Fibroblast of lung (primary cell): ENCODE measurements at regions not wholly inside any gene's neighbourhood (a gene's known extent, or its start where the extent isn't known, plus 50 kb on each side); places are given as distances from the start of the nearest gene placed in this dataset.

Source experiments
- DNase-seq, 2 donors: peaks; one replicate each; pipeline versions ENCODE4 v3.0.0 to v3.0.0-alpha.2; 2010; ENCODE audit warnings: low read depth in 2 of 2
- H2AFZ ChIP-seq: 2 replicates; pipeline ENCODE4 v1.5.1; 2012; ENCODE audit warnings: low read length, control low read depth, inconsistent platforms
- H3K27ac ChIP-seq: 2 replicates; pipeline ENCODE4 v1.5.1; 2011; ENCODE audit warnings: low read length, control low read depth; ENCODE audit not compliant: insufficient read depth
- H3K27me3 ChIP-seq: 2 replicates; pipeline ENCODE4 v1.5.1; 2011; ENCODE audit warnings: mild to moderate bottlenecking, low read length; ENCODE audit not compliant: control insufficient read depth, insufficient read depth
- H3K36me3 ChIP-seq: 2 replicates; pipeline ENCODE4 v1.5.1; 2011; ENCODE audit warnings: low read length; ENCODE audit not compliant: control insufficient read depth, insufficient read depth
- H3K4me1 ChIP-seq: 2 replicates; pipeline ENCODE4 v1.5.1; 2011; ENCODE audit warnings: low read length; ENCODE audit not compliant: control insufficient read depth, insufficient read depth; ENCODE audit errors: extremely low read depth
- H3K4me2 ChIP-seq: 2 replicates; pipeline ENCODE4 v1.5.1; 2011; ENCODE audit warnings: low read length, control low read depth; ENCODE audit not compliant: insufficient read depth; ENCODE audit errors: extremely low read depth
- H3K4me3 ChIP-seq, 4 experiments: fragments of 200-600 bp in 1 of 4; sonication (generic) in 1 of 4; replicated peaks in 1 of 4; 2 replicates each; pipeline ENCODE4 v1.5.1; 2011 to 2016; ENCODE audit warnings: low read length in 4 of 4, low read depth in 3 of 4, mild to moderate bottlenecking in 3 of 4, control low read depth in 2 of 4, inconsistent platforms in 1 of 4, mixed read lengths in 1 of 4; ENCODE audit not compliant: insufficient read depth in 1 of 4; ENCODE audit errors: control extremely low read depth in 1 of 4
- H3K79me2 ChIP-seq: 2 replicates; pipeline ENCODE4 v1.5.1; 2012; ENCODE audit warnings: mild to moderate bottlenecking, low read length, inconsistent platforms; ENCODE audit not compliant: control insufficient read depth, insufficient read depth
- H3K9ac ChIP-seq: 2 replicates; pipeline ENCODE4 v1.5.1; 2011; ENCODE audit warnings: mild to moderate bottlenecking, low read length, control low read depth; ENCODE audit not compliant: insufficient read depth
- H3K9me3 ChIP-seq: 2 replicates; pipeline ENCODE4 v1.5.1; 2012; ENCODE audit warnings: low read depth, low read length; ENCODE audit not compliant: control insufficient read depth, insufficient read depth
- H4K20me1 ChIP-seq: 2 replicates; pipeline ENCODE4 v1.5.1; 2011; ENCODE audit warnings: low read length; ENCODE audit not compliant: control insufficient read depth, insufficient read depth; ENCODE audit errors: extremely low read depth
- EZH2 ChIP-seq: IDR thresholded peaks from 2 replicates; pipeline ENCODE4 v1.5.1; 2012; ENCODE audit warnings: low read length, control low read depth, mild to moderate bottlenecking; ENCODE audit errors: missing control alignments
- TF ChIP-seq, protein P1 (sequence below), 2 donors: IDR thresholded peaks in 1 of 2; conservative IDR thresholded peaks in 1 of 2; 1 replicate in 1 of 2; 2 replicates in 1 of 2; pipeline ENCODE4 v1.5.1; 2011 to 2012; ENCODE audit warnings: low read length in 2 of 2, control low read depth in 1 of 2, inconsistent platforms in 1 of 2, low read depth in 1 of 2, mild to moderate bottlenecking in 1 of 2

DNA sequence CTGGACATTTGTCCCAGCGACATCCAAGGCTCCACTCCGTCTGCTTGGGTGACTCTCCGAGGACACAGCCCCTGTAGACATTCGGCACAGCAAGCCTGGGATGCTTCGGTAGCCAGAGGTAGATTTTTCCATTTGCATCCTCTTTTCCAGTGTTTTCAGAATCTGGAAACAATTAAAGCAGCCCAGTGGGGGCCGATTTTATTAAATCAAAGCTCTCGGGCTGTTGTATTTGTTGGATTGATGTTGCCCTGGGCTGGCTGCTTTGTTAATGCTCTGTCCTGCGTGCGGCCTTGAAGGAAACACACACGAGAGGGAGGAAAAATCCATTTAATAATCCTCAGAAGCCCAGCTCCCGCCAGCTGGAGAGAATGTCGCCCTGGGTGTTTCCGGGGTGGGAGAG is 158.1 kb upstream of the CIBAR2 start:
- DNase-seq = no peak
- H3K9me3 ChIP-seq = no peaks in the 10 kb centered on the region
- no peak overlapping the region for H3K27ac ChIP-seq
- H4K20me1 ChIP-seq = no peaks in the 10 kb centered on the region
- H3K4me3 ChIP-seq = no peak overlapping the region
- H3K4me2 ChIP-seq = no peak overlapping the region
- H3K27me3 ChIP-seq = no peaks in the 10 kb centered on the region
- TF ChIP-seq, protein P1, sequence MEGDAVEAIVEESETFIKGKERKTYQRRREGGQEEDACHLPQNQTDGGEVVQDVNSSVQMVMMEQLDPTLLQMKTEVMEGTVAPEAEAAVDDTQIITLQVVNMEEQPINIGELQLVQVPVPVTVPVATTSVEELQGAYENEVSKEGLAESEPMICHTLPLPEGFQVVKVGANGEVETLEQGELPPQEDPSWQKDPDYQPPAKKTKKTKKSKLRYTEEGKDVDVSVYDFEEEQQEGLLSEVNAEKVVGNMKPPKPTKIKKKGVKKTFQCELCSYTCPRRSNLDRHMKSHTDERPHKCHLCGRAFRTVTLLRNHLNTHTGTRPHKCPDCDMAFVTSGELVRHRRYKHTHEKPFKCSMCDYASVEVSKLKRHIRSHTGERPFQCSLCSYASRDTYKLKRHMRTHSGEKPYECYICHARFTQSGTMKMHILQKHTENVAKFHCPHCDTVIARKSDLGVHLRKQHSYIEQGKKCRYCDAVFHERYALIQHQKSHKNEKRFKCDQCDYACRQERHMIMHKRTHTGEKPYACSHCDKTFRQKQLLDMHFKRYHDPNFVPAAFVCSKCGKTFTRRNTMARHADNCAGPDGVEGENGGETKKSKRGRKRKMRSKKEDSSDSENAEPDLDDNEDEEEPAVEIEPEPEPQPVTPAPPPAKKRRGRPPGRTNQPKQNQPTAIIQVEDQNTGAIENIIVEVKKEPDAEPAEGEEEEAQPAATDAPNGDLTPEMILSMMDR (conservative IDR thresholded peaks at IDR 0.05 in 1 of 2, IDR thresholded peaks at IDR 0.05 in 1 of 2; ENCODE audit: low read depth in 1 of 2, low read length in 2 of 2) = no peak
- TF ChIP-seq EZH2 = no peak
- H3K79me2 ChIP-seq = no peaks in the 10 kb centered on the region
- no peaks in the 10 kb centered on the region for H3K36me3 ChIP-seq
- no peaks in the 10 kb centered on the region for H3K4me1 ChIP-seq
- no peak overlapping the region for H2AFZ ChIP-seq
- no peak overlapping the region for H3K9ac ChIP-seq

DNA sequence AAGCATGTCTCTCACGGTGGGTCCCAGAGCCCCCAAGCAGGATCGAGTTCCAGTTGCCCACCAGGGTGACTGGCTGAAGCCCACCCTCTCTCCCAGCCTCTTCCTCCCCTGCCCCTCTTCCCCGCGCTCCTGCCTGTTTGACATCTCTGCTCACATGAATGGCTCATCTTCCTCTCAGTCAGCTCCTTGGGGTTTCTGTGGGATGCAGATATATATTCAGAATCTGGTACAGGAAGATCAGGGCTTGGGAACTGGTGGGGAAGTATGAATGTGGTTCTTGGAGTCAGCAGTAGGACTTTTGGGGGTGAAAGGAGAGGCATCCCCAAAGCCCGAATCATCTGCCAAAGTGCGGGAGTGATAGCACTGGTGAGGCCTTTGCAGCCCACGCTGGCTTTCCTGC is 158.9 kb upstream of the CIBAR2 start:
- TF ChIP-seq, protein P1 (conservative IDR thresholded peaks at IDR 0.05 in 1 of 2, IDR thresholded peaks at IDR 0.05 in 1 of 2; ENCODE audit: low read depth in 1 of 2, low read length in 2 of 2) = no peak
- no peak for TF ChIP-seq EZH2
- Histone ChIP-seq H3K27me3 (no peaks in the 10 kb centered on the region), H3K27ac (no peak overlapping the region), H2AFZ (no peak overlapping the region), H3K9ac (no peak overlapping the region), H3K4me2 (no peak overlapping the region), H3K36me3 (no peaks in the 10 kb centered on the region), H3K4me1 (no peaks in the 10 kb centered on the region), H4K20me1 (no peaks in the 10 kb centered on the region), H3K9me3 (no peaks in the 10 kb centered on the region), H3K4me3 (no peak overlapping the region), H3K79me2 (no peaks in the 10 kb centered on the region)
- no peak for DNase-seq

DNA sequence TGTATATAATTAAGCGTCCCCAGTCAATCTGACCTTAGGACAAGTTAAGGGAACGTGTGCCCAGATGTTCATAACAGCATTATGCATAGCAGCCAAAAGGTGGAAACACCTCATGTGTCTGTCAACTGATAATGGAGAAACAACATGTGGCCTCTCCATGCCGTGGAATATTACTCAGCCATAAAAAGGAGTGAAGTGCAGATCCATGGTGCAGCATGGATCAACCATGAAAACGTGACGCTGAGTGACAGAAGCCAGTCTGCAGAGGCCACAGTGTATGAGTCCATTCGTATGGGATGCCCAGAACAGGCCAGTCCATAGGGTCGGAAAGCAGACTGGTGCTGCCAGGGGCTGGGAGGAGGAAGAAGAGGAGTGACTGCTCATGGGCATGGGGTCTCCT is 161.0 kb upstream of the CIBAR2 start:
- H4K20me1 ChIP-seq = no peaks in the 10 kb centered on the region
- DNase-seq = no peak
- no peaks in the 10 kb centered on the region for H3K36me3 ChIP-seq
- H2AFZ ChIP-seq = no peak overlapping the region
- no peaks in the 10 kb centered on the region for H3K79me2 ChIP-seq
- H3K27me3 ChIP-seq = no peaks in the 10 kb centered on the region
- H3K27ac ChIP-seq = no peak overlapping the region
- no peak overlapping the region for H3K9ac ChIP-seq
- H3K4me2 ChIP-seq = no peak overlapping the region
- no peak overlapping the region for H3K4me3 ChIP-seq
- no peaks in the 10 kb centered on the region for H3K9me3 ChIP-seq
- no peak for TF ChIP-seq EZH2
- TF ChIP-seq, protein P1 (conservative IDR thresholded peaks at IDR 0.05 in 1 of 2, IDR thresholded peaks at IDR 0.05 in 1 of 2; ENCODE audit: low read depth in 1 of 2, low read length in 2 of 2) = no peak
- H3K4me1 ChIP-seq = no peaks in the 10 kb centered on the region
